Panc1 (cell line): ENCODE measurements at regions not wholly inside any gene's neighbourhood (a gene's known extent, or its start where the extent isn't known, plus 50 kb on each side); places are given as distances from the start of the nearest gene placed in this dataset.

ENCODE experiments used
- POLR2AphosphoS5 ChIP-seq: IDR thresholded peaks from 2 replicates; pipeline ENCODE4 v1.6.1; 2012; ENCODE audit warnings: mild to moderate bottlenecking, low read depth, low read length, moderate library complexity
- SIN3A ChIP-seq: IDR thresholded peaks from 2 replicates; pipeline ENCODE4 v1.6.1; 2012; ENCODE audit warnings: low read depth, mild to moderate bottlenecking, low read length, moderate library complexity, borderline replicate concordance; ENCODE audit not compliant: insufficient read depth
- TCF7L2 ChIP-seq: IDR thresholded peaks from 2 replicates; pipeline ENCODE4 v1.6.1; 2011; ENCODE audit warnings: mild to moderate bottlenecking, low read depth, low read length, inconsistent platforms
- TF ChIP-seq, protein P1 (sequence below): fragments of 450-650 bp; IDR thresholded peaks from 2 replicates; pipeline ENCODE4 v1.5.1; 2017; ENCODE audit warnings: mild to moderate bottlenecking
- TF ChIP-seq, protein P2 (sequence below), 2 experiments: IDR thresholded peaks; 2 replicates each; pipeline ENCODE4 v1.6.1; 2011 to 2012; ENCODE audit warnings: low read depth in 2 of 2, control low read depth in 1 of 2, low read length in 1 of 2, mild to moderate bottlenecking in 1 of 2, moderate library complexity in 1 of 2; ENCODE audit not compliant: insufficient read depth in 1 of 2

DNA sequence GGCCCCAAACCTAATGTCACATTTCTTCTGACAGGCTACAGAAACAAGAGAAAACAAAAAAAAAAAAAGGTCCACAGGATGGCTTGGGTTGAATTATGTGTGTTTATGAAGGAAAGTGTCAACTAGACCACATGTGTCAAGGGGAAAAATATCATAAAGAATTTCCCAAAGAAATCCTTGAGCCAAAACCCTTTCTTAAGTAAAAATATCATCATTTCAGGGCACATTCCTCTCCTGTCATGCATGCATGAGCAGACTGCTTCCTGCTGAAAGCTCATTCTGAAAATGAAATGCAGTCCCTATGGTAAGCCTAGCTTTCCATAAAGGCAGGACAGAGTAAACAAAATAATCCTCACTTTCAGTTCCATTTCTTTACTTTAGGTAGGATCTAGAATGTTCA lies 85.7 kb upstream of the RBBP8 start:
- TF ChIP-seq, protein P1, sequence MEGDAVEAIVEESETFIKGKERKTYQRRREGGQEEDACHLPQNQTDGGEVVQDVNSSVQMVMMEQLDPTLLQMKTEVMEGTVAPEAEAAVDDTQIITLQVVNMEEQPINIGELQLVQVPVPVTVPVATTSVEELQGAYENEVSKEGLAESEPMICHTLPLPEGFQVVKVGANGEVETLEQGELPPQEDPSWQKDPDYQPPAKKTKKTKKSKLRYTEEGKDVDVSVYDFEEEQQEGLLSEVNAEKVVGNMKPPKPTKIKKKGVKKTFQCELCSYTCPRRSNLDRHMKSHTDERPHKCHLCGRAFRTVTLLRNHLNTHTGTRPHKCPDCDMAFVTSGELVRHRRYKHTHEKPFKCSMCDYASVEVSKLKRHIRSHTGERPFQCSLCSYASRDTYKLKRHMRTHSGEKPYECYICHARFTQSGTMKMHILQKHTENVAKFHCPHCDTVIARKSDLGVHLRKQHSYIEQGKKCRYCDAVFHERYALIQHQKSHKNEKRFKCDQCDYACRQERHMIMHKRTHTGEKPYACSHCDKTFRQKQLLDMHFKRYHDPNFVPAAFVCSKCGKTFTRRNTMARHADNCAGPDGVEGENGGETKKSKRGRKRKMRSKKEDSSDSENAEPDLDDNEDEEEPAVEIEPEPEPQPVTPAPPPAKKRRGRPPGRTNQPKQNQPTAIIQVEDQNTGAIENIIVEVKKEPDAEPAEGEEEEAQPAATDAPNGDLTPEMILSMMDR, result no peak
- TF ChIP-seq TCF7L2, result no peak
- TF ChIP-seq POLR2AphosphoS5, result no peak
- TF ChIP-seq SIN3A, result no peak
- TF ChIP-seq, protein P2, sequence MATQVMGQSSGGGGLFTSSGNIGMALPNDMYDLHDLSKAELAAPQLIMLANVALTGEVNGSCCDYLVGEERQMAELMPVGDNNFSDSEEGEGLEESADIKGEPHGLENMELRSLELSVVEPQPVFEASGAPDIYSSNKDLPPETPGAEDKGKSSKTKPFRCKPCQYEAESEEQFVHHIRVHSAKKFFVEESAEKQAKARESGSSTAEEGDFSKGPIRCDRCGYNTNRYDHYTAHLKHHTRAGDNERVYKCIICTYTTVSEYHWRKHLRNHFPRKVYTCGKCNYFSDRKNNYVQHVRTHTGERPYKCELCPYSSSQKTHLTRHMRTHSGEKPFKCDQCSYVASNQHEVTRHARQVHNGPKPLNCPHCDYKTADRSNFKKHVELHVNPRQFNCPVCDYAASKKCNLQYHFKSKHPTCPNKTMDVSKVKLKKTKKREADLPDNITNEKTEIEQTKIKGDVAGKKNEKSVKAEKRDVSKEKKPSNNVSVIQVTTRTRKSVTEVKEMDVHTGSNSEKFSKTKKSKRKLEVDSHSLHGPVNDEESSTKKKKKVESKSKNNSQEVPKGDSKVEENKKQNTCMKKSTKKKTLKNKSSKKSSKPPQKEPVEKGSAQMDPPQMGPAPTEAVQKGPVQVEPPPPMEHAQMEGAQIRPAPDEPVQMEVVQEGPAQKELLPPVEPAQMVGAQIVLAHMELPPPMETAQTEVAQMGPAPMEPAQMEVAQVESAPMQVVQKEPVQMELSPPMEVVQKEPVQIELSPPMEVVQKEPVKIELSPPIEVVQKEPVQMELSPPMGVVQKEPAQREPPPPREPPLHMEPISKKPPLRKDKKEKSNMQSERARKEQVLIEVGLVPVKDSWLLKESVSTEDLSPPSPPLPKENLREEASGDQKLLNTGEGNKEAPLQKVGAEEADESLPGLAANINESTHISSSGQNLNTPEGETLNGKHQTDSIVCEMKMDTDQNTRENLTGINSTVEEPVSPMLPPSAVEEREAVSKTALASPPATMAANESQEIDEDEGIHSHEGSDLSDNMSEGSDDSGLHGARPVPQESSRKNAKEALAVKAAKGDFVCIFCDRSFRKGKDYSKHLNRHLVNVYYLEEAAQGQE (IDR thresholded peaks at IDR 0.05; ENCODE audit: insufficient read depth in 1 of 2, low read depth in 2 of 2, low read length in 1 of 2), result no peak
